A549 (cell line): ENCODE measurements at regions not wholly inside any gene's neighbourhood (a gene's known extent, or its start where the extent isn't known, plus 50 kb on each side); places are given as distances from the start of the nearest gene placed in this dataset.

Experiments
- ATAC-seq, 2 experiments: fragments of 200-7000 bp in 1 of 2; fragments of >200 bp in 1 of 2; cut with Nextera tagmentation in 1 of 2; cut with Tn5 transposase in 1 of 2; 3 replicates each; pipeline versions ENCODE4 v1.8.0 to v1.9.1; 2018 to 2020; ENCODE audit warnings: mild to moderate bottlenecking in 1 of 2, moderate library complexity in 1 of 2
- CTCF ChIA-PET: fragments of 300-600 bp; sonication (Branson Sonifier 250); formaldehyde crosslinking; extraction: SDS; loops from one replicate; lab custom pipeline; 2021; ENCODE audit warnings: antibody characterized with exemption, inconsistent platforms; lab: Yijun Ruan, JAX
- POLR2A ChIA-PET: fragments of 350-600 bp; formaldehyde crosslinking; extraction: SDS; loops from one replicate; lab custom pipeline; 2021; ENCODE audit warnings: antibody characterized with exemption, inconsistent platforms; lab: Yijun Ruan, JAX
- DNase-seq, 2 experiments: peaks; one replicate each; pipeline versions ENCODE4 v3.0.0 to v3.0.0-alpha.2; 2011 to 2016; ENCODE audit warnings: low read depth in 1 of 2, low spot score in 1 of 2
- FAIRE-seq: peaks from 2 replicates; lab custom pipeline; 2011; peaks lifted over from hg19 to GRCh38; lab: Jason Lieb, UNC
- H3K27ac ChIP-seq, 2 experiments: fragments of >200 bp; sonication (Bioruptor Twin); formaldehyde crosslinking; 3 replicates each; pipeline ENCODE4 v1.5.1; 2016 to 2017
- H3K4me1 ChIP-seq: fragments of >200 bp; sonication (Bioruptor Twin); formaldehyde crosslinking; 3 replicates; pipeline ENCODE4 v1.6.1; 2016
- H3K4me2 ChIP-seq: fragments of >200 bp; sonication (Bioruptor Twin); formaldehyde crosslinking; 3 replicates; pipeline ENCODE4 v1.6.1; 2016
- H3K4me3 ChIP-seq: fragments of >200 bp; sonication (Bioruptor Twin); formaldehyde crosslinking; 3 replicates; pipeline ENCODE4 v1.5.1; 2016
- H3K9me3 ChIP-seq: fragments of >200 bp; sonication (Bioruptor Twin); formaldehyde crosslinking; 3 replicates; pipeline ENCODE4 v1.6.1; 2016
- CBX8 ChIP-seq: fragments of 200-600 bp; sonication (generic); IDR thresholded peaks from 2 replicates; pipeline ENCODE4 v1.6.1; 2016
- CHD4 ChIP-seq: fragments of 200-600 bp; sonication (generic); IDR thresholded peaks from 2 replicates; pipeline ENCODE4 v1.6.1; 2016; ENCODE audit warnings: antibody characterized with exemption, mild to moderate bottlenecking, borderline replicate concordance
- EHF ChIP-seq: fragments of 250-450 bp; sonication (Bioruptor Pico); IDR thresholded peaks from 2 replicates; pipeline ENCODE4 v1.5.0; 2020; ENCODE audit warnings: mild to moderate bottlenecking
- ESRRA ChIP-seq: fragments of 150-350 bp; IDR thresholded peaks from 2 replicates; pipeline ENCODE4 v1.6.1; 2014; ENCODE audit warnings: mild to moderate bottlenecking, low read length, borderline replicate concordance
- FOSB ChIP-seq: fragments of 250-450 bp; sonication (Bioruptor Pico); IDR thresholded peaks from 2 replicates; pipeline ENCODE4 v1.5.0; 2020; ENCODE audit warnings: mild to moderate bottlenecking, moderate library complexity
- FOSL2 ChIP-seq, 2 experiments: fragments of 450-650 bp in 1 of 2; fragments of >200 bp in 1 of 2; sonication (Bioruptor Twin) in 1 of 2; formaldehyde crosslinking; IDR thresholded peaks; 2 replicates each; pipeline versions ENCODE4 v1.5.0 to v1.6.1; 2016 to 2020; ENCODE audit warnings: mild to moderate bottlenecking in 1 of 2, moderate library complexity in 1 of 2
- GATA3 ChIP-seq: IDR thresholded peaks from 2 replicates; pipeline ENCODE4 v1.6.1; 2012; ENCODE audit warnings: borderline replicate concordance
- HDAC2 ChIP-seq: fragments of 200-600 bp; sonication (generic); IDR thresholded peaks from 2 replicates; pipeline ENCODE4 v1.6.1; 2016
- HOXA7 ChIP-seq: fragments of 250-450 bp; sonication (Bioruptor Pico); IDR thresholded peaks from 2 replicates; pipeline ENCODE4 v1.5.0; 2020; ENCODE audit warnings: mild to moderate bottlenecking, moderate library complexity
- HOXB13 ChIP-seq: fragments of 250-450 bp; sonication (Bioruptor Pico); IDR thresholded peaks from 2 replicates; pipeline ENCODE4 v1.5.0; 2020; ENCODE audit warnings: low read depth, mild to moderate bottlenecking, moderate library complexity
- HOXB5 ChIP-seq: fragments of 250-450 bp; sonication (Bioruptor Pico); IDR thresholded peaks from 2 replicates; pipeline ENCODE4 v1.5.0; 2020; ENCODE audit warnings: mild to moderate bottlenecking, moderate library complexity
- JUN ChIP-seq, 2 experiments: fragments of >200 bp; sonication (Bioruptor Twin); formaldehyde crosslinking; IDR thresholded peaks; 2 replicates in 1 of 2; 3 replicates in 1 of 2; pipeline ENCODE4 v1.6.1; 2016 to 2017
- KDM1A ChIP-seq: fragments of 200-600 bp; sonication (generic); IDR thresholded peaks from 2 replicates; pipeline ENCODE4 v1.6.1; 2016; ENCODE audit warnings: low read depth, mild to moderate bottlenecking
- MYC ChIP-seq: IDR thresholded peaks from 2 replicates; pipeline ENCODE4 v1.6.1; 2012; ENCODE audit warnings: mild to moderate bottlenecking, inconsistent platforms, low read length, improper control_type of control experiment, borderline replicate concordance
- POLR2AphosphoS2 ChIP-seq: conservative IDR thresholded peaks from 2 replicates; pipeline ENCODE4 v1.6.1; 2012; ENCODE audit warnings: low read length, improper control_type of control experiment, inconsistent platforms
- RAD21 ChIP-seq, 2 experiments: fragments of >200 bp in 1 of 2; sonication (Bioruptor Twin) in 1 of 2; formaldehyde crosslinking in 1 of 2; IDR thresholded peaks in 1 of 2; conservative IDR thresholded peaks in 1 of 2; 2 replicates in 1 of 2; 3 replicates in 1 of 2; pipeline ENCODE4 v1.6.1; 2012 to 2018; ENCODE audit warnings: inconsistent platforms in 1 of 2
- RARB ChIP-seq: fragments of 250-450 bp; sonication (Bioruptor Pico); IDR thresholded peaks from 2 replicates; pipeline ENCODE4 v1.8.0; 2021; ENCODE audit warnings: mild to moderate bottlenecking, moderate library complexity
- SMC3 ChIP-seq: fragments of >200 bp; sonication (Bioruptor Twin); formaldehyde crosslinking; IDR thresholded peaks from 3 replicates; pipeline ENCODE4 v1.6.1; 2018; ENCODE audit warnings: inconsistent platforms
- TP53 ChIP-seq: fragments of 250-450 bp; sonication (Bioruptor Pico); IDR thresholded peaks from 2 replicates; pipeline ENCODE4 v1.5.0; 2021; ENCODE audit warnings: mild to moderate bottlenecking, moderate library complexity
- ZC3H11A ChIP-seq: fragments of 450-650 bp; IDR thresholded peaks from 2 replicates; pipeline ENCODE4 v1.6.1; 2014; ENCODE audit warnings: antibody characterized with exemption, mild to moderate bottlenecking
- ZNF302 ChIP-seq: fragments of 250-450 bp; sonication (Bioruptor Pico); IDR thresholded peaks from 2 replicates; pipeline ENCODE4 v1.9.0; 2021; ENCODE audit warnings: inconsistent platforms, mild to moderate bottlenecking, moderate library complexity
- WGBS: methylation state at CpG from one replicate; pipeline ENCODE4 v1.1.6; 2017; ENCODE audit errors: missing lambda C conversion rate; 5-methylcytosine and 5-hydroxymethylcytosine counted together
- TF ChIP-seq, protein P1 (sequence below): fragments of >200 bp; sonication (Bioruptor Twin); formaldehyde crosslinking; IDR thresholded peaks from 3 replicates; pipeline ENCODE4 v1.5.1; 2016
- TF ChIP-seq, protein P2 (sequence below): IDR thresholded peaks from 2 replicates; pipeline ENCODE4 v1.6.1; 2012; ENCODE audit warnings: low read depth, borderline replicate concordance
- TF ChIP-seq, protein P3 (sequence below): fragments of 450-650 bp; IDR thresholded peaks from 2 replicates; pipeline ENCODE4 v1.6.1; 2014; ENCODE audit warnings: antibody characterized with exemption
- TF ChIP-seq, protein P4 (sequence below): fragments of >200 bp; sonication (Bioruptor Twin); formaldehyde crosslinking; IDR thresholded peaks from 2 replicates; pipeline ENCODE4 v1.6.1; 2016

DNA sequence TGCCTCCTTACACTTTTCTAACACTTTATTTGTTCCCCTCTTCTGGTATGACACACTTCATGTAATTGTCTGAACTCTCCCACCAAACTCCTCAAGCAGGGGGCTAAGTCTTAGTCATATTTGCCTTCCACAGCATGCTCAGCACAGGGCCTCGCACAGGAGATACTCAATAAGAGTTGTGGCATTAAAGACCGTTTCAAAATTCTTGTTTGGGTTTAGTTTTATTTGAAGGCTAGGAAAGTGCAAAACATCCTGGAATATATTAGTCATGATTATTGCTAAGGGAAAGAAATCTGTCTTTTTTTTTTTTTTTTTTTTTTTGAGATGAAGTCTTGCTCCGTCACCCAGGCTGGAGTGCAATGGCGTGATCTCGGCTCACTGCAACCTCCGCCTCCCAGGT lies 137.6 kb upstream of the ECI2 start:
- no peak for FAIRE-seq
- 88% methylated on average over 5 of the region's 6 CpGs for WGBS
- POLR2A ChIA-PET, result no interaction called here
- Histone ChIP-seq H3K4me1 (peaks cover 21% of the 10 kb centered on the region; the same call in 2 of the 3 replicates), H3K9me3 (no peaks in the 10 kb centered on the region), H3K4me3 (no peak overlapping the region), H3K4me2 (no peak overlapping the region), H3K27ac (no peak overlapping the region)
- no peak for DNase-seq
- ATAC-seq, result no peak
- CTCF ChIA-PET, result no interaction called here
- TF ChIP-seq RAD21 (conservative IDR thresholded peaks at IDR 0.05 in 1 of 2, IDR thresholded peaks at IDR 0.05 in 1 of 2), result no peak
- no peak for TF ChIP-seq ESRRA
- no peak for TF ChIP-seq CHD4
- TF ChIP-seq ZNF302 (CRISPR knock-in tag), result no peak
- TF ChIP-seq, protein P1, sequence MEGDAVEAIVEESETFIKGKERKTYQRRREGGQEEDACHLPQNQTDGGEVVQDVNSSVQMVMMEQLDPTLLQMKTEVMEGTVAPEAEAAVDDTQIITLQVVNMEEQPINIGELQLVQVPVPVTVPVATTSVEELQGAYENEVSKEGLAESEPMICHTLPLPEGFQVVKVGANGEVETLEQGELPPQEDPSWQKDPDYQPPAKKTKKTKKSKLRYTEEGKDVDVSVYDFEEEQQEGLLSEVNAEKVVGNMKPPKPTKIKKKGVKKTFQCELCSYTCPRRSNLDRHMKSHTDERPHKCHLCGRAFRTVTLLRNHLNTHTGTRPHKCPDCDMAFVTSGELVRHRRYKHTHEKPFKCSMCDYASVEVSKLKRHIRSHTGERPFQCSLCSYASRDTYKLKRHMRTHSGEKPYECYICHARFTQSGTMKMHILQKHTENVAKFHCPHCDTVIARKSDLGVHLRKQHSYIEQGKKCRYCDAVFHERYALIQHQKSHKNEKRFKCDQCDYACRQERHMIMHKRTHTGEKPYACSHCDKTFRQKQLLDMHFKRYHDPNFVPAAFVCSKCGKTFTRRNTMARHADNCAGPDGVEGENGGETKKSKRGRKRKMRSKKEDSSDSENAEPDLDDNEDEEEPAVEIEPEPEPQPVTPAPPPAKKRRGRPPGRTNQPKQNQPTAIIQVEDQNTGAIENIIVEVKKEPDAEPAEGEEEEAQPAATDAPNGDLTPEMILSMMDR, result no peak
- TF ChIP-seq TP53 (CRISPR knock-in tag), result no peak
- TF ChIP-seq, protein P2, sequence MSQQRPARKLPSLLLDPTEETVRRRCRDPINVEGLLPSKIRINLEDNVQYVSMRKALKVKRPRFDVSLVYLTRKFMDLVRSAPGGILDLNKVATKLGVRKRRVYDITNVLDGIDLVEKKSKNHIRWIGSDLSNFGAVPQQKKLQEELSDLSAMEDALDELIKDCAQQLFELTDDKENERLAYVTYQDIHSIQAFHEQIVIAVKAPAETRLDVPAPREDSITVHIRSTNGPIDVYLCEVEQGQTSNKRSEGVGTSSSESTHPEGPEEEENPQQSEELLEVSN, result no peak
- no peak for TF ChIP-seq SMC3
- no peak for TF ChIP-seq JUN (IDR thresholded peaks at IDR 0.05)
- TF ChIP-seq HOXB5 (CRISPR knock-in tag), result no peak
- no peak for TF ChIP-seq FOSL2 (IDR thresholded peaks at IDR 0.05)
- no peak for TF ChIP-seq FOSL2 (CRISPR knock-in tag; IDR thresholded peaks at IDR 0.05)

DNA sequence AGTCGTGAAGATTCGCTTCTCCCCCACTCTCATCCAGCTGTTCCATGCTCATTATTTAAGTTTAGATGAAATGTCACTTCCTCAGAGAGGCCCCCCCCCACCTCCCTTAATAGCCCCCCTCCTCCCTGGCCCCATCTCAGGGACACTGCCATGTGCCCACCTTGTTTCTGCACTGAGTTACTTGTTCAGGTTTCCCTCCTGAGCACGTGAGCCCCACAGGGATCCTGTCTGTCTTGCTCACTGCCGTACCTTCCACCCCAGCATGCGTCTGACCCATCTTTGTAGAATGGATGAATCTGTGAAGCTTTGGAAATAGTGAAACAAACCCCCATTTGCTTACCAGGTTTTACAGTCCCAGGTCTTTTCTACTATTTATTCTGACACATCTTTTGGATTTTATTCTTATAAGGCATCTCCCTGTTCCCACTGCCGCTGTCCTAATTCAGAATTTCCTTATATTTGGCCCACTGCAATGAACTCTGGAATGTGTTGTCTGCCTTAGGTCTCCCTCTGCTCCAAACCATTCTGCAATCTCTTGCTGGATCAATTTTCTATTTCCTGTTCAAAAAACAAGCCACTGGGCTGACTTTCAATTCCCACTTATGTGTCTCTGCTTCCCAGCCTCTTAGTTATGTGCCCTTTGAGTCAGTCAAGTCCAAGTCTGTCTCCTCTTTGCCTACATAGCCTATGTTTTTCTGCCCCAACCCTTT lies 136.5 kb upstream of the ECI2 start:
- Histone ChIP-seq H3K4me2 (no peak overlapping the region), H3K4me1 (peaks cover 21% of the 10 kb centered on the region; the same call in 2 of the 3 replicates), H3K9me3 (no peaks in the 10 kb centered on the region), H3K4me3 (no peak overlapping the region), H3K27ac (no peak overlapping the region)
- CTCF ChIA-PET, result interaction anchor here (0.6 kb wide), 1 partner anchor 468 kb away, joined by 3 read pairs; no protein-coding TSS in a partner anchor
- ATAC-seq, result no peak
- no peak for DNase-seq
- POLR2A ChIA-PET, result no interaction called here
- WGBS, result 86% methylated on average over 6 of the region's 6 CpGs
- TF ChIP-seq, protein P3, sequence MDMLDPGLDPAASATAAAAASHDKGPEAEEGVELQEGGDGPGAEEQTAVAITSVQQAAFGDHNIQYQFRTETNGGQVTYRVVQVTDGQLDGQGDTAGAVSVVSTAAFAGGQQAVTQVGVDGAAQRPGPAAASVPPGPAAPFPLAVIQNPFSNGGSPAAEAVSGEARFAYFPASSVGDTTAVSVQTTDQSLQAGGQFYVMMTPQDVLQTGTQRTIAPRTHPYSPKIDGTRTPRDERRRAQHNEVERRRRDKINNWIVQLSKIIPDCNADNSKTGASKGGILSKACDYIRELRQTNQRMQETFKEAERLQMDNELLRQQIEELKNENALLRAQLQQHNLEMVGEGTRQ, result no peak
- TF ChIP-seq JUN (IDR thresholded peaks at IDR 0.05), result no peak
- no peak for FAIRE-seq

DNA sequence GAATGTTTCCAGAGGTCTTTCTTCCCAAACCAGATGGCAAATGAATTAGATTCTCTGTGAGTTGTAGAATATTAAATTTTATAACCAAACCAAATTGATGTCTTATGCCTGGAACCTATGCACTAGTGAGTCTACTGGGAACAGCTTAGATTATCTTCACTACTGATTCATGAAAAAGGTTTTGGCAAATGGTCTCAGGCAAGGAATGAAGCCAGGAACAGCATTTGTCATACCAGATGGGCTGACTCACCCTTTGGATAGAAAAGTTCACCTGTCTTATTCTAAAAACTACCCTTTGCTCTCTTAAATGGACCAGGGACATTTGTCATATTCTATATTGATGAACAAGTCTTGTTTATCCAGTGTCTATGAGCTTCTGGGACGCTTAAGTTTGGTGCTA lies 135.4 kb upstream of the ECI2 start:
- DNase-seq (no peak), ATAC-seq (no peak), FAIRE-seq (no peak)
- H3K27ac ChIP-seq, result no peak overlapping the region
- H3K4me3 ChIP-seq, result no peak overlapping the region
- POLR2A ChIA-PET, result no interaction called here
- H3K9me3 ChIP-seq, result no peaks in the 10 kb centered on the region
- H3K4me2 ChIP-seq, result no peak overlapping the region
- 33% methylated on average over 1 of the region's 1 CpG for WGBS
- no peak for TF ChIP-seq POLR2AphosphoS2
- no peak for TF ChIP-seq HDAC2
- TF ChIP-seq ZNF302 (CRISPR knock-in tag), result no peak
- TF ChIP-seq HOXB13 (CRISPR knock-in tag), result no peak
- TF ChIP-seq TP53 (CRISPR knock-in tag), result no peak
- TF ChIP-seq MYC, result no peak
- no peak for TF ChIP-seq HOXA7 (CRISPR knock-in tag)
- no peak for TF ChIP-seq RARB (CRISPR knock-in tag)
- TF ChIP-seq KDM1A, result no peak
- TF ChIP-seq, protein P4, sequence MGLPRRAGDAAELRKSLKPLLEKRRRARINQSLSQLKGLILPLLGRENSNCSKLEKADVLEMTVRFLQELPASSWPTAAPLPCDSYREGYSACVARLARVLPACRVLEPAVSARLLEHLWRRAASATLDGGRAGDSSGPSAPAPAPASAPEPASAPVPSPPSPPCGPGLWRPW, result no peak
- no peak for TF ChIP-seq ZC3H11A
- no peak for TF ChIP-seq CHD4
- no peak for TF ChIP-seq ESRRA
- no peak for TF ChIP-seq EHF (CRISPR knock-in tag)
- TF ChIP-seq, protein P1, result no peak
- TF ChIP-seq CBX8, result no peak
- TF ChIP-seq GATA3, result no peak
- no peak for TF ChIP-seq JUN (IDR thresholded peaks at IDR 0.05)
- TF ChIP-seq RAD21 (conservative IDR thresholded peaks at IDR 0.05 in 1 of 2, IDR thresholded peaks at IDR 0.05 in 1 of 2), result no peak
- no peak for TF ChIP-seq FOSB (CRISPR knock-in tag)
- peaks cover 21% of the 10 kb centered on the region; the same call in 2 of the 3 replicates for H3K4me1 ChIP-seq
- CTCF ChIA-PET, result no interaction called here
